Skeletal muscle tissue (tissue), 3 donors: ENCODE measurements at regions not wholly inside any gene's neighbourhood (a gene's known extent, or its start where the extent isn't known, plus 50 kb on each side); places are given as distances from the start of the nearest gene placed in this dataset.

Experiments
- H3K27ac ChIP-seq: one replicate; pipeline ENCODE4 v1.7.0; 2013; ENCODE audit warnings: mild to moderate bottlenecking, low read depth, low read length, inconsistent platforms
- H3K27me3 ChIP-seq, 3 donors: one replicate each; pipeline ENCODE4 v1.7.0; 2013; ENCODE audit warnings: low read length in 3 of 3; ENCODE audit not compliant: control insufficient read depth in 3 of 3, insufficient read depth in 3 of 3
- H3K36me3 ChIP-seq, 3 donors: one replicate each; pipeline ENCODE4 v1.7.0; 2013; ENCODE audit warnings: low read length in 3 of 3; ENCODE audit not compliant: control insufficient read depth in 3 of 3, insufficient read depth in 3 of 3
- H3K4me1 ChIP-seq, 3 donors: one replicate each; pipeline ENCODE4 v1.7.0; 2013; ENCODE audit warnings: low read length in 3 of 3, mild to moderate bottlenecking in 3 of 3; ENCODE audit not compliant: control insufficient read depth in 3 of 3, insufficient read depth in 3 of 3
- H3K4me3 ChIP-seq, 3 donors: one replicate each; pipeline ENCODE4 v1.7.0; 2013; ENCODE audit warnings: low read length in 3 of 3
- H3K9ac ChIP-seq, 3 donors: one replicate each; pipeline ENCODE4 v1.7.0; 2013; ENCODE audit warnings: low read length in 3 of 3, mild to moderate bottlenecking in 3 of 3, moderate library complexity in 2 of 3, low read depth in 1 of 3
- H3K9me3 ChIP-seq, 3 donors: one replicate each; pipeline ENCODE4 v1.7.0; 2013; ENCODE audit warnings: low read length in 3 of 3; ENCODE audit not compliant: control insufficient read depth in 3 of 3
- donor health status: Osteomylitis.

DNA sequence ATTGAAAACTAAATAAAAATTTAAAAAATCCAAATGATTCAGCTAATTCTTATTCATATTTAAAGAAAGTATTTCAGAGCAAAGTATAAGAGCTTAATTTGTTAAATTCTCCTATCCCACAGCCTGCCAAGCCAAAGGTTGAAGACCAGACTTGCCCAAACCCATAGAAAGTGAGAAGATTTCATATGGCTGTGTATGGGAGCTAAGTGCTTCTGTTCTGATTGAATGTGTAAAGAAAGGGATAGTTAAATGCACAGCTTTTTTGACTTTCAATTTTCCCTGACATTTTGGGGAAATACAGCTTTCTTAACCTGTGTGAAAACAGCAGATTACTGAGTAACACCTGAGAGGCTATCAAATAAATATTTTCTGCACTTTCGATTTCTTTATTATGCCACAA lies 125.0 kb upstream of the MTAP start:
- H3K27me3 ChIP-seq, result no peaks in the 10 kb centered on the region
- no peak overlapping the region for H3K4me3 ChIP-seq
- no peak overlapping the region for H3K27ac ChIP-seq
- no peaks in the 10 kb centered on the region for H3K9me3 ChIP-seq
- no peaks in the 10 kb centered on the region for H3K4me1 ChIP-seq
- no peak overlapping the region for H3K9ac ChIP-seq
- no peaks in the 10 kb centered on the region for H3K36me3 ChIP-seq

DNA sequence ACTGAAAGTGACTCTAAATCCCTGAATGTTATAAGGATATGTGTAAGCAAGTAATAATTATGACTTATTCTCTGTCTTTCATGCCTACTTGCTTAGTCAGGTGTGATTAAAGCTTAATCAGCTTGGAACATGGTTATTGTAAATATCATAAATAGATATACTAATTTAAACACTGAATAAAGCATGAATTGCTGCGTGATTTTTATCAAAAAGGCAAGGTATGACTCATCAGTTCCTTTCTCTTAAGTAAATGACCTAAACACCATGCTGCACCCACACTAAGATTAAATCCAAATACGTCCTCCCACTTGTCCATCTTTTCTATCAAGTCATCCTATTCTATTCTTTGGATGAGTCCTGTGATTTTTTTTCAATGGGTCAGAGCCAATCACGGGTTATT lies 124.6 kb upstream of the MTAP start:
- Histone ChIP-seq H3K9me3 (no peaks in the 10 kb centered on the region), H3K27me3 (no peaks in the 10 kb centered on the region), H3K9ac (no peak overlapping the region), H3K4me1 (no peaks in the 10 kb centered on the region), H3K4me3 (no peak overlapping the region), H3K36me3 (no peaks in the 10 kb centered on the region), H3K27ac (no peak overlapping the region)

DNA sequence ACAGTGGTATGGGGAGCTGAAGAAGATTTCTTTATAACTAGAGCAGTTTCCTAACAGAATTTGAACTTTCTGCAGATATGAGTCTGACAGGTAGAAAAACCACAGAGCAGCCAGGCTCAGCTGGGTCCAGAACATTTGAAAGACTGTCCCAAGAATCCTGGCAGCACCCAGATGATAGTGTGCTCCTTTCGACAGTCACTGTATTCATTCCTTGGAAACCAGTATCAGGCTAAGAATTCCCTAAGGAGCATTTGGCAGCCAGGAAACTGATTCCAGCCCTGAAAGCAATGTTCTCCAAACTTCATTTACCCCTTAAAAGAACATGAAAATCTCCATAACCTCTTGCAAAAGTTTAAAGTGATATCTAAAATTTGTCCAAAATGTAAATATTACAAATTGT lies 123.0 kb upstream of the MTAP start:
- Histone ChIP-seq H3K4me3 (no peak overlapping the region), H3K27me3 (no peaks in the 10 kb centered on the region), H3K9ac (no peak overlapping the region)

DNA sequence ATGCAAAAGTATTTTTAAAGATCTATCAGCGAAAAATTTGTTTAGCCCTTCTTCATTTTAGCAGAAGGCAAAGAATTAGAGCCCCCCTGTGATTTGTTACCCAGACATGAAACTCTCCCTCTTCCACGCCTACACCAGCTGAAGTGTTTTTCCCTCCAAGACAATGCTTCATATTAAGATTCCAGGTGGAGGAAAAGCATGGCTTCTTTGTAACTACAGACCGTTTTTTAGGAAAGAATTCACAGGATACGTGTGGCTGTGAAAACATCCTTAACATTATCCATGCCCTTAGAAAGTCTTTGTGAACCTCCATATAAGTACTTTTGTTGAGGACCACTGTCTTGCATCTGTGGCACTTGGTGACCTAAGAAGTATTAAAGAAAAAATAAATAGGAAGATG lies 121.8 kb upstream of the MTAP start:
- H3K9ac ChIP-seq, result no peak overlapping the region
- H3K9me3 ChIP-seq, result no peaks in the 10 kb centered on the region
- no peaks in the 10 kb centered on the region for H3K27me3 ChIP-seq
- no peaks in the 10 kb centered on the region for H3K36me3 ChIP-seq
- H3K4me3 ChIP-seq, result no peak overlapping the region
- H3K27ac ChIP-seq, result no peak overlapping the region
- peaks cover 0 to 3% (median 0%) of the 10 kb centered on the region in 3 donors for H3K4me1 ChIP-seq

More for the DNA sequence above, 123.0 kb upstream of the MTAP start:
- H3K9me3 ChIP-seq, result no peaks in the 10 kb centered on the region
- H3K27ac ChIP-seq, result no peak overlapping the region
- H3K36me3 ChIP-seq, result no peaks in the 10 kb centered on the region
- peaks cover 0 to 3% (median 0%) of the 10 kb centered on the region in 3 donors for H3K4me1 ChIP-seq

DNA sequence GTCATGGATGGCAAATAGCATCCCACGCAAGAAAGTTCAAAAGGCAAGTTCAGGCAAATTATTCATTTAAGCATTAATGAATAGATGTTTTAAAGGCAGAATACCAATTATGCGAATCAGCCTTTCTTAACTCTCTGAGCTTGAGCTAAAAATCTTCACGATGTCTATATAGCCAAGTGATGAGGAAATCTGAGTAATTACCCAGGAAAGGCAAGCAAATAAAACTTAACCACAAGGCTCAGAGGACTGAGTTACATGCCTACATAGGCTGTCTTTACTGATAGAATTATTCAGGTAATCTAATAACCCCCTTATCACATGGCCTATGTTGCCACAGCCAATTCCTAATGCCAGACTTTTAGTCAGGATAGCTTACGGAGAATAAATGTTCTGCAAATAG lies 120.8 kb upstream of the MTAP start:
- H3K27me3 ChIP-seq, result no peaks in the 10 kb centered on the region
- no peak overlapping the region for H3K9ac ChIP-seq
- H3K4me1 ChIP-seq, result peaks cover 0 to 3% (median 0%) of the 10 kb centered on the region in 3 donors

DNA sequence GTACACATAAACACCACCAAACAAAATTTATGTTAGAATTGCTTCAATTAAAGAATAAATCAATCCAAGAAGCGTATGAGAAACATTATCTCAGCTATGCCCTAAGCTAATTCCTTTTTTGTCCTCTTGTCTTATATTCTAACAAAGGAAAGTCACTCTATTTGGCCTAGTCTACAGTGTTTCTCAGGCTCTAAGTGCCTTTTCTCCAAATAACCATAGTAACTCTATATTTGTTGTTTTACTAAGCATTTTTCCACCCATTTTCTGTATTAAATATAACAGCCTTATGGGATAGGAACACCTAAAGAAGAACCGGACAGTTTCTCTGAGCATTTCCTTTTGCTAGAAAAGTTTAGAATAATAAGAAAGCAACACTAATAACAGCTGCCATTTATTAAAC lies 120.1 kb upstream of the MTAP start:
- Histone ChIP-seq H3K36me3 (no peaks in the 10 kb centered on the region), H3K9me3 (no peaks in the 10 kb centered on the region), H3K27me3 (no peaks in the 10 kb centered on the region), H3K27ac (no peak overlapping the region), H3K4me3 (no peak overlapping the region), H3K9ac (no peak overlapping the region), H3K4me1 (peaks cover 0 to 3% (median 0%) of the 10 kb centered on the region in 3 donors)

More for the DNA sequence above, 120.8 kb upstream of the MTAP start:
- Histone ChIP-seq H3K27ac (no peak overlapping the region), H3K4me3 (no peak overlapping the region), H3K9me3 (no peaks in the 10 kb centered on the region), H3K36me3 (no peaks in the 10 kb centered on the region)

DNA sequence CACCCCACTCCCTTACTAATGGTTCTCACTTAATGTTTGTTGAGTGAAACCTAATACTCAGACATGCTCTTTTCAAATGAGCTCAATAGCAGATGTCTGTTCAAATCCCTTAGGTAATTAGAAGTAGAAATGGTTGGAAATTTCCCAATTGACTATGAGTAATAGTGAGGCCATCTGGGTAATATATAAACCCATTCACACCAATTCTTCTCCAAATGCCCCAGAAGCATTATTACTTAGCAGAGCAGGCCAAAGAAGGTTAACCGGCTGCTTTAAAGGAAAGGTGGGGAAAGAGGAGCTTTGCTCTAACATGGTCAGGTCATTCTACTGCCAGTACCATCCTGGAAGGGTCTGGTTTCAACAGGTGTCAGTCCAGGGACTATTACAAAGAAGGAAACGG lies 119.5 kb upstream of the MTAP start:
- peaks cover 0 to 3% (median 0%) of the 10 kb centered on the region in 3 donors for H3K4me1 ChIP-seq
- H3K9me3 ChIP-seq, result no peaks in the 10 kb centered on the region
- H3K27me3 ChIP-seq, result no peaks in the 10 kb centered on the region
- H3K36me3 ChIP-seq, result no peaks in the 10 kb centered on the region
- no peak overlapping the region for H3K4me3 ChIP-seq
- no peak overlapping the region for H3K27ac ChIP-seq
- no peak overlapping the region for H3K9ac ChIP-seq

- no peaks in the 10 kb centered on the region for H3K27me3 ChIP-seq
- no peak overlapping the region for H3K9ac ChIP-seq
Measured at GRCh38 chr9:21683484-21684175, 118.8 kb upstream of the MTAP start.

DNA sequence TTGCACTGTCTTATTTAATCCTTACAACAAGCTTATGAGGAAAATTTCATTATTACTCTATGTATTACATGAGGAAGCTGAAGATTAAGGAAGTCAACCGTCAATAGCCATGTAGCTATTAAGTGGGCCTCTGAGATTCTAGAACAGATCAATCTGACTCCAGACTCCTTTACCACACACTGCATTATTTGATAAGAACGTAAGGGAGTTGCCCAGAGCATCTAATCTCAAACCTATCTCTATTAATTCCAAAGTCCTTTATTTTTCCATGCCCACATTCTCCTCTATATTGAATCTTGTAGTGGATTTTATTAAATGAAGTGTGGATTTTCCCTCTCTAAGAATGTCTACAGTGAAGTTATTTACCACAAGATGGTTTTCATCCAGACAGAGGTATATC lies 118.2 kb upstream of the MTAP start:
- H3K9ac ChIP-seq, result no peak overlapping the region

More at GRCh38 chr9:21683484-21684175, 118.8 kb upstream of the MTAP start:
- Histone ChIP-seq H3K36me3 (no peaks in the 10 kb centered on the region), H3K4me3 (no peak overlapping the region), H3K27ac (no peak overlapping the region), H3K9me3 (no peaks in the 10 kb centered on the region), H3K4me1 (peaks cover 0 to 3% (median 0%) of the 10 kb centered on the region in 3 donors)

GRCh38 chr9:21684831-21685362 lies 117.5 kb upstream of the MTAP start:
- peaks cover 0 to 3% (median 0%) of the 10 kb centered on the region in 3 donors for H3K4me1 ChIP-seq
- H3K27ac ChIP-seq, result no peak overlapping the region
- H3K36me3 ChIP-seq, result no peaks in the 10 kb centered on the region
- H3K4me3 ChIP-seq, result no peak overlapping the region
- no peaks in the 10 kb centered on the region for H3K9me3 ChIP-seq
- no peak overlapping the region for H3K9ac ChIP-seq
- H3K27me3 ChIP-seq, result no peaks in the 10 kb centered on the region

More for the DNA sequence above, 118.2 kb upstream of the MTAP start:
- Histone ChIP-seq H3K4me1 (peaks cover 0 to 3% (median 0%) of the 10 kb centered on the region in 3 donors), H3K9me3 (no peaks in the 10 kb centered on the region), H3K27ac (no peak overlapping the region), H3K27me3 (no peaks in the 10 kb centered on the region), H3K4me3 (no peak overlapping the region), H3K36me3 (no peaks in the 10 kb centered on the region)
